ENCODE measurements at regions not wholly inside any gene's neighbourhood (a gene's known extent, or its start where the extent isn't known, plus 50 kb on each side); places are given as distances from the start of the nearest gene placed in this dataset.

GRCh38 chr15:46039703-46040102, 404.9 kb downstream of the SQOR start:
- TF ChIP-seq REST (IDR thresholded peaks at IDR 0.05): no peak
- TF ChIP-seq TAF1 (conservative IDR thresholded peaks at IDR 0.05): no peak
- no peak for TF ChIP-seq ATF3 (IDR thresholded peaks at IDR 0.05)
- TF ChIP-seq HNF4G (IDR thresholded peaks at IDR 0.05): no peak
- TF ChIP-seq EGR1 (IDR thresholded peaks at IDR 0.05; ENCODE audit: low read depth in 2 of 2): no peak
- TF ChIP-seq HNF4A (conservative IDR thresholded peaks at IDR 0.05): no peak
- TF ChIP-seq CTCF (IDR thresholded peaks at IDR 0.05; ENCODE audit: low read depth, low read length, missing input control): no peak
- TF ChIP-seq ZBTB33 (IDR thresholded peaks at IDR 0.05): no peak
- no peak for TF ChIP-seq FOXA2 (IDR thresholded peaks at IDR 0.05)
- no peak for TF ChIP-seq FOXA1 (IDR thresholded peaks at IDR 0.05)
- TF ChIP-seq NR2F2 (IDR thresholded peaks at IDR 0.05): no peak
- TF ChIP-seq SP1 (IDR thresholded peaks at IDR 0.05): no peak
- no peak for TF ChIP-seq RAD21 (IDR thresholded peaks at IDR 0.05)
- TF ChIP-seq YY1 (IDR thresholded peaks at IDR 0.05): no peak
- TF ChIP-seq RXRA (IDR thresholded peaks at IDR 0.05): no peak
- no peak for TF ChIP-seq MAX (IDR thresholded peaks at IDR 0.05)
- no peak for TF ChIP-seq GABPA (IDR thresholded peaks at IDR 0.05 in 1 of 2, conservative IDR thresholded peaks at IDR 0.05 in 1 of 2)
- no peak for TF ChIP-seq JUND (IDR thresholded peaks at IDR 0.05)
- Histone ChIP-seq H3K36me3 (ENCODE audit: control insufficient read depth in 4 of 4, insufficient read depth in 3 of 4, low read depth in 1 of 4, low read length in 3 of 4) (no peaks in the 10 kb centered on the region), H3K9ac (ENCODE audit: low read depth in 1 of 2, low read length in 2 of 2) (no peak overlapping the region), H3K4me3 (ENCODE audit: low read depth in 1 of 3, low read length in 3 of 3) (no peak overlapping the region), H3K4me1 (ENCODE audit: control insufficient read depth in 4 of 4, insufficient read depth in 4 of 4, low read length in 3 of 4) (no peaks in the 10 kb centered on the region), H3K9me3 (ENCODE audit: control insufficient read depth in 4 of 4, low read length in 3 of 4) (no peaks in the 10 kb centered on the region), H3K27me3 (ENCODE audit: control insufficient read depth in 4 of 4, insufficient read depth in 4 of 4, low read length in 3 of 4) (no peaks in the 10 kb centered on the region), H3K27ac (ENCODE audit: low read depth in 1 of 2, low read length in 2 of 2) (no peak overlapping the region)
- no peak for DNase-seq (ENCODE audit: low spot score)
- 67% methylated on average over 4 of the region's 4 CpGs for WGBS
